Neural cell (in vitro differentiated cells): ENCODE measurements at regions not wholly inside any gene's neighbourhood (a gene's known extent, or its start where the extent isn't known, plus 50 kb on each side); places are given as distances from the start of the nearest gene placed in this dataset.

Experiments
- H2AFZ ChIP-seq: fragments of 200-600, 300-800 bp; sonication (generic), shearing (Covaris generic); 2 replicates; pipeline ENCODE4 v1.6.0; 2014; ENCODE audit warnings: low read depth, mild to moderate bottlenecking, antibody characterized with exemption, low read length, moderate library complexity
- H3F3A ChIP-seq: fragments of 200-600 bp; shearing (Covaris generic); 2 replicates; pipeline ENCODE4 v1.6.1; 2016; ENCODE audit warnings: mild to moderate bottlenecking, moderate library complexity, mixed read lengths, antibody characterized with exemption, low read length; ENCODE audit not compliant: insufficient read depth, poor library complexity, severe bottlenecking
- H3K27ac ChIP-seq: fragments of 200-600, 300-800 bp; sonication (generic), shearing (Covaris generic); 2 replicates; pipeline ENCODE4 v1.5.1; 2014; ENCODE audit warnings: mild to moderate bottlenecking, low read length, moderate library complexity
- H3K27me3 ChIP-seq: fragments of 300-800, 200-600 bp; sonication (generic), shearing (Covaris generic); 2 replicates; pipeline ENCODE4 v1.6.0; 2014; ENCODE audit warnings: mild to moderate bottlenecking, low read depth, low read length, moderate library complexity; ENCODE audit not compliant: insufficient read depth
- H3K36me3 ChIP-seq: fragments of 300-800, 200-600 bp; sonication (generic), shearing (Covaris generic); 2 replicates; pipeline ENCODE4 v1.5.1; 2014; ENCODE audit warnings: mild to moderate bottlenecking, antibody characterized with exemption, low read length, moderate library complexity; ENCODE audit not compliant: insufficient read depth
- H3K4me2 ChIP-seq: fragments of 300-800, 200-600 bp; sonication (generic), shearing (Covaris generic); 2 replicates; pipeline ENCODE4 v1.6.0; 2014; ENCODE audit warnings: mild to moderate bottlenecking, low read length
- H3K4me3 ChIP-seq: fragments of 300-800, 200-600 bp; sonication (generic), shearing (Covaris generic); 2 replicates; pipeline ENCODE4 v1.5.1; 2014; ENCODE audit warnings: mild to moderate bottlenecking, low read length, moderate library complexity
- H3K79me2 ChIP-seq: fragments of 200-600 bp; shearing (Covaris generic); replicated peaks from 2 replicates; pipeline ENCODE4 v1.6.0; 2014; ENCODE audit warnings: mild to moderate bottlenecking, low read length, moderate library complexity; ENCODE audit not compliant: insufficient read depth
- H3K9ac ChIP-seq: fragments of 300-800, 200-600 bp; sonication (generic), shearing (Covaris generic); 2 replicates; pipeline ENCODE4 v1.6.1; 2016; ENCODE audit warnings: mild to moderate bottlenecking, low read length, mixed read lengths
- H3K9me2 ChIP-seq: fragments of 200-600 bp; shearing (Covaris generic); 2 replicates; pipeline ENCODE4 v1.6.1; 2016; ENCODE audit warnings: mild to moderate bottlenecking, low read length, mixed read lengths; ENCODE audit not compliant: insufficient read depth
- H3K9me3 ChIP-seq: fragments of 200-600, 300-800 bp; sonication (generic), shearing (Covaris generic); 2 replicates; pipeline ENCODE4 v1.6.1; 2016; ENCODE audit warnings: mild to moderate bottlenecking, mixed run types, low read length, moderate library complexity, mixed read lengths
- H4K20me1 ChIP-seq: fragments of 200-600 bp; shearing (Covaris generic); 2 replicates; pipeline ENCODE4 v1.6.1; 2016; ENCODE audit warnings: mild to moderate bottlenecking, mixed run types; ENCODE audit not compliant: insufficient read depth
- CTCF ChIP-seq: fragments of 450-650 bp; IDR thresholded peaks from 2 replicates; pipeline ENCODE4 v1.5.1; 2014; ENCODE audit warnings: antibody characterized with exemption, mild to moderate bottlenecking, moderate library complexity; ENCODE audit not compliant: poor library complexity, severe bottlenecking
- EP300 ChIP-seq: fragments of 450-650 bp; conservative IDR thresholded peaks from 2 replicates; pipeline ENCODE4 v1.6.1; 2014; ENCODE audit warnings: antibody characterized with exemption, mild to moderate bottlenecking, moderate library complexity; ENCODE audit not compliant: poor library complexity, severe bottlenecking
- EZH2 ChIP-seq: fragments of 200-600, 300-800 bp; shearing (Covaris generic), sonication (generic); IDR thresholded peaks from 2 replicates; pipeline ENCODE4 v1.6.1; 2014; ENCODE audit warnings: antibody characterized with exemption, low read length, borderline replicate concordance, mild to moderate bottlenecking; ENCODE audit not compliant: insufficient read depth, poor library complexity, severe bottlenecking
- MXI1 ChIP-seq: fragments of 450-650 bp; conservative IDR thresholded peaks from 2 replicates; pipeline ENCODE4 v1.6.1; 2014; ENCODE audit warnings: antibody characterized with exemption, mild to moderate bottlenecking; ENCODE audit not compliant: poor library complexity, severe bottlenecking
- POLR2AphosphoS5 ChIP-seq: IDR thresholded peaks from 2 replicates; pipeline ENCODE4 v1.6.1; 2012
- RAD21 ChIP-seq: fragments of 450-650 bp; conservative IDR thresholded peaks from 2 replicates; pipeline ENCODE4 v1.6.1; 2014; ENCODE audit warnings: antibody characterized with exemption, mild to moderate bottlenecking, moderate library complexity
- REST ChIP-seq: IDR thresholded peaks from 2 replicates; pipeline ENCODE4 v1.6.1; 2012; ENCODE audit warnings: borderline replicate concordance
- SMC3 ChIP-seq: fragments of 450-650 bp; conservative IDR thresholded peaks from 2 replicates; pipeline ENCODE4 v1.6.1; 2014; ENCODE audit warnings: antibody characterized with exemption, mild to moderate bottlenecking, moderate library complexity; ENCODE audit not compliant: poor library complexity
- TAF1 ChIP-seq: IDR thresholded peaks from 2 replicates; pipeline ENCODE4 v1.6.1; 2012; ENCODE audit warnings: low read depth

- H3K27me3 ChIP-seq = no peaks in the 10 kb centered on the region
- H3K27ac ChIP-seq = no peak overlapping the region
- TF ChIP-seq CTCF (no peak), POLR2AphosphoS5 (no peak), MXI1 (no peak), EZH2 (no peak), REST (no peak), RAD21 (no peak), SMC3 (no peak), EP300 (no peak)
- H3K9me3 ChIP-seq = no peaks in the 10 kb centered on the region
- H4K20me1 ChIP-seq = no peaks in the 10 kb centered on the region
- H3K4me3 ChIP-seq = no peak overlapping the region
- no peaks in the 10 kb centered on the region for H3K9me2 ChIP-seq
- H3K79me2 ChIP-seq = no peaks in the 10 kb centered on the region
- H3K36me3 ChIP-seq = no peaks in the 10 kb centered on the region
- H3K9ac ChIP-seq = no peak overlapping the region
- H2AFZ ChIP-seq = no peak overlapping the region
- H3F3A ChIP-seq = no peaks in the 10 kb centered on the region
- no peak overlapping the region for H3K4me2 ChIP-seq
Observed at GRCh38 chr3:152157337-152157736, 111.4 kb upstream of the MBNL1 start.

GRCh38 chr3:152159328-152159727 is 109.4 kb upstream of the MBNL1 start:
- H3K36me3 ChIP-seq = no peaks in the 10 kb centered on the region
- no peaks in the 10 kb centered on the region for H3K79me2 ChIP-seq
- no peaks in the 10 kb centered on the region for H3F3A ChIP-seq
- H3K4me2 ChIP-seq = no peak overlapping the region
- no peak overlapping the region for H3K27ac ChIP-seq
- no peak overlapping the region for H3K9ac ChIP-seq
- no peaks in the 10 kb centered on the region for H4K20me1 ChIP-seq
- H3K9me3 ChIP-seq = no peaks in the 10 kb centered on the region
- no peaks in the 10 kb centered on the region for H3K27me3 ChIP-seq
- H3K4me3 ChIP-seq = no peak overlapping the region
- no peaks in the 10 kb centered on the region for H3K9me2 ChIP-seq
- H2AFZ ChIP-seq = no peak overlapping the region
- TF ChIP-seq REST = no peak
- no peak for TF ChIP-seq MXI1
- no peak for TF ChIP-seq SMC3
- no peak for TF ChIP-seq POLR2AphosphoS5
- no peak for TF ChIP-seq EZH2
- no peak for TF ChIP-seq CTCF
- TF ChIP-seq TAF1 = no peak
- no peak for TF ChIP-seq RAD21
- TF ChIP-seq EP300 = no peak
